Left lung (tissue), 4 donors: ENCODE measurements at regions not wholly inside any gene's neighbourhood (a gene's known extent, or its start where the extent isn't known, plus 50 kb on each side); places are given as distances from the start of the nearest gene placed in this dataset.

Experiments
- ATAC-seq: fragments of 200-7000 bp; cut with Tn5 transposase; one replicate; pipeline ENCODE4 v1.9.1; 2020; ENCODE audit warnings: moderate library complexity
- DNase-seq, 4 donors: peaks; one replicate each; pipeline ENCODE4 v3.0.0-alpha.2; 2013 to 2020
- H3K27ac ChIP-seq, 2 donors: fragments of 200-600 bp; sonication (generic) in 1 of 2; one replicate each; pipeline versions ENCODE4 v1.5.0 to v1.8.0; 2020 to 2021
- H3K27me3 ChIP-seq, 2 donors: fragments of 200-600 bp; sonication (generic) in 1 of 2; one replicate each; pipeline versions ENCODE4 v1.5.0 to v1.8.0; 2020 to 2021
- H3K36me3 ChIP-seq, 2 donors: fragments of 200-600 bp; sonication (generic) in 1 of 2; one replicate each; pipeline versions ENCODE4 v1.5.0 to v1.8.0; 2020 to 2021
- H3K4me1 ChIP-seq, 2 donors: fragments of 200-600 bp; one replicate each; pipeline ENCODE4 v1.8.0; 2021
- H3K4me3 ChIP-seq, 2 donors: fragments of 200-600 bp; sonication (generic) in 1 of 2; one replicate each; pipeline versions ENCODE4 v1.5.0 to v1.8.0; 2020 to 2021; ENCODE audit warnings: mild to moderate bottlenecking in 1 of 2
- H3K9me3 ChIP-seq, 2 donors: fragments of 200-600 bp; sonication (generic) in 1 of 2; one replicate each; pipeline versions ENCODE4 v1.5.0 to v1.8.0; 2020 to 2021
- CTCF ChIP-seq, 2 donors: fragments of 200-600 bp; sonication (generic) in 1 of 2; IDR thresholded peaks; one replicate each; pipeline versions ENCODE4 v1.5.0 to v1.8.0; 2021; ENCODE audit warnings: antibody characterized with exemption in 2 of 2
- intact Hi-C, 2 donors: fragments of 100-400 bp; cut with DNase I; formaldehyde crosslinking; loops; one replicate each; pipeline versions ENCODE4 v1.11.2 to v1.14.2; 2022
- donor health status: DM: no; HTN: yes; CAD: no.
- donor health status: DM: no; HTN: no; CAD: no.

- no peak for TF ChIP-seq CTCF (IDR thresholded peaks at IDR 0.05)
- intact Hi-C loops = no loop called here
- H3K27me3 ChIP-seq = peaks cover 0 to 2% of the 10 kb centered on the region in 2 donors
- H3K27ac ChIP-seq = no peak overlapping the region
- DNase-seq = no peak
- no peak for ATAC-seq
- H3K9me3 ChIP-seq = peaks cover 0 to 5% of the 10 kb centered on the region in 2 donors
- no peaks in the 10 kb centered on the region for H3K36me3 ChIP-seq
- H3K4me1 ChIP-seq = no peaks in the 10 kb centered on the region
- H3K4me3 ChIP-seq = no peak overlapping the region
These were observed 201.8 kb upstream of the LARGE1 start for GRCh38 chr22:34122042-34122441.

- H3K9me3 ChIP-seq = no peaks in the 10 kb centered on the region
- no peak for TF ChIP-seq CTCF (IDR thresholded peaks at IDR 0.05)
- intact Hi-C loops = no loop called here
- DNase-seq (no peak), ATAC-seq (no peak)
- H3K27me3 ChIP-seq = peaks cover 0 to 4% of the 10 kb centered on the region in 2 donors
- H3K36me3 ChIP-seq = no peaks in the 10 kb centered on the region
- H3K4me3 ChIP-seq = no peak overlapping the region
- H3K4me1 ChIP-seq = no peaks in the 10 kb centered on the region
- H3K27ac ChIP-seq = no peak overlapping the region
These were observed 209.6 kb upstream of the LARGE1 start for GRCh38 chr22:34129691-34130486.

- DNase-seq = no peak
- Histone ChIP-seq H3K36me3 (no peaks in the 10 kb centered on the region), H3K27me3 (no peaks in the 10 kb centered on the region), H3K4me1 (no peaks in the 10 kb centered on the region), H3K27ac (no peak overlapping the region), H3K4me3 (no peak overlapping the region), H3K9me3 (no peaks in the 10 kb centered on the region)
- intact Hi-C loops = no loop called here
- TF ChIP-seq CTCF (IDR thresholded peaks at IDR 0.05) = no peak
- ATAC-seq = no peak
These were observed 215.5 kb upstream of the LARGE1 start for GRCh38 chr22:34135749-34136148.

- intact Hi-C loops = no loop called here
- peaks cover 0 to 22% of the 10 kb centered on the region in 2 donors for H3K9me3 ChIP-seq
- no peaks in the 10 kb centered on the region for H3K27me3 ChIP-seq
- ATAC-seq (no peak), DNase-seq (no peak)
- TF ChIP-seq CTCF (IDR thresholded peaks at IDR 0.05) = no peak
- H3K4me1 ChIP-seq = no peaks in the 10 kb centered on the region
- H3K27ac ChIP-seq = no peak overlapping the region
- H3K4me3 ChIP-seq = no peak overlapping the region
- H3K36me3 ChIP-seq = no peaks in the 10 kb centered on the region
These were observed 229.7 kb upstream of the LARGE1 start for GRCh38 chr22:34150023-34150422.

GRCh38 chr22:34159491-34159890 lies 239.2 kb upstream of the LARGE1 start:
- TF ChIP-seq CTCF (IDR thresholded peaks at IDR 0.05) = no peak
- intact Hi-C loops = no loop called here
- Histone ChIP-seq H3K4me1 (no peaks in the 10 kb centered on the region), H3K9me3 (no peaks in the 10 kb centered on the region), H3K4me3 (no peak overlapping the region), H3K27me3 (peaks cover 0 to 16% of the 10 kb centered on the region in 2 donors), H3K27ac (no peak overlapping the region), H3K36me3 (no peaks in the 10 kb centered on the region)
- no peak for ATAC-seq
- no peak for DNase-seq
